ENCODE measurements at regions not wholly inside any gene's neighbourhood (a gene's known extent, or its start where the extent isn't known, plus 50 kb on each side); places are given as distances from the start of the nearest gene placed in this dataset.
"Not testable (repeated sequence)": the region's sequence is repeated elsewhere in the genome, so short reads cannot be mapped to it uniquely, and the experiment has no call there.

DNA sequence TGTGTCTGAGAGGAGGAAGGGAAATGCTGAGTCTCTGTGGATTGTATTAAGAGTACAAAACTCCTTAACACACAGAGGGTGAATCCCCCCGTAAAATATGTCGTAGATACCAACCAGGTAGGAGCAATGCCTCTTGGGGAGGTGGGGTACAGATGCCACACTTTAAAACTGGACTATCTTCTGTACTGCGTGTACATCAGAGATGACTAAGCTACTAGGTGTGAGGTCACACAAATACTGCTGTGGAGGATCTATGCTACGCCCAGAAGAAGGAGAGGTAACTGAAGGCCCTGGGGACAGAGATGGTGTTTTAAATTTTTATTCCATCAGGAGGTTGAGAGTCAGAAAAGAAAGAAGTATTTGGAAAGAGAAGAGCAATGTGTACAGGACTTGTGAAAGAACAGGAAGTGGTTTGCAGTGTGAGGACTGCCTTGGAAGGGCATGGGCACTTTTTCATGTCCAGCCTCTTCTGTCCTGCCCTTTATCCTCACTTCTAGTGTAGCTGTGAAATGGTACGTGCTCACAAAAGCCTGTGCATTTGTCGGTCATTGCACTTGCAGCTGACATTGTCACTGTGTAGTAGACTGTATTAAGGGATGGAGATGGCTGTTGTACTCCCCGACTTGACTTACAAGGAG is 287.8 kb upstream of the CHRM3 start:
- DNase-seq = no peak

DNA sequence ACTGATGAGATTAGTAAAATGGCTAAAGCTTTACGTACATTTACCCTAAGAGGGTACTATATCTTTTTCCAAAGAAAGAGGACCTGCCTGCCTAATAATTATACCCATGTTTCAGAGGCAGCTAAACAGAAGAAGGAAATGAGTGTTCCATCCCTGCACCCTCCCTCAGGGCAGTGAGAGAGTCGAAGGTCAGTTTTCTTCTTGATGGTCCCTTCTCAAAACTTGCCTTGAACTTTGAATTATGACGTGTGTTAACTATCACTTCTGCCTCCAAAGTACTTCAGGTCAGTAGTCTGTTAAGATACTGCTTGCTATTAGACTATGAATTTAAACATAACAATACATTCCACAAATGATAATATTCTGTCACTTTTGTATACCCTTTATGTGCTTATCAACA is 294.8 kb upstream of the CHRM3 start:
- no peak for DNase-seq

- DNase-seq = no peak
These were observed 301.8 kb upstream of the CHRM3 start for GRCh38 chr1:239084459-239085080.

DNA sequence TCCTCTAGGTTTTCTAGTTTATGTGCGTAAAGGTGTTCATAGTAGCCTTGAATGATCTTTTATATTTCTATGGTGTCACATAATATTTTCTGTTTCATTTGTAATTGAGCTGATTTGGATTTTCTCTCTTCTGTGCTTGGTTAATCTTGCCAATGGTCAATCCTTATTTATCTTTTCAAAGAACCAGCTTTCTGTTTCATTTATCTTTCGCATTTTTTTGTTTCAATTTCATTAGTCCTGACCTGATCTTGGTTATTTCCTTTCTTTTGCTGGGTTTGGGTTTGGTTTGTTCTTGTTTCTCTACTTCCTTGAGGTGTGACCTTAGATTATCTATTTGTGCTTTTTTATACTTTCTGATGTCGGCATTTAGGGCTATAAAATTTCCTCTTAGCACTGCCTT is 304.4 kb upstream of the CHRM3 start:
- DNase-seq = not testable (repeated sequence)

- DNase-seq = no peak
These were observed 318.9 kb upstream of the CHRM3 start for GRCh38 chr1:239067480-239067879.

GRCh38 chr1:239067058-239067457 is 319.3 kb upstream of the CHRM3 start:
- DNase-seq = no peak

GRCh38 chr1:239061770-239062169 is 324.6 kb upstream of the CHRM3 start:
- no peak for DNase-seq

DNA sequence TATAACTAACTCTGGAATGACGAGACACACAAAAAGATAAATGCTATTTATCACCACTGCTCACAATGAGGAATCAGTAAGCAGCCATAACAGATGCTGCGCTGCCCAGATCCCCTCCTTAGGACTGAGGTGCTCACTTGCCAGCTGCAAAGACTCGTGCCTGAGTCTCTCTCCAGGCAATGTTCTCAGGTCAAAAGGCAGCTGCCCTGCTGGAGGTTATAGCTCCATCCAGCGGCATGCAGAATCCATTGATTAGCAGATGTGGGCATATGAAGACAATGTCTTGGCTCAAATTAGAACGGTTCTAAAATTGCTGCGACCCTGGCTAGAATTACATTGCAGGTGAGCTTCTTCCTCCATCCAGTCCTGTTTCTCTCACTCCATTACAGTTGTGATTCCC is 328.2 kb upstream of the CHRM3 start:
- no peak for DNase-seq

GRCh38 chr1:239056940-239057339 is 329.4 kb upstream of the CHRM3 start:
- DNase-seq = no peak

DNA sequence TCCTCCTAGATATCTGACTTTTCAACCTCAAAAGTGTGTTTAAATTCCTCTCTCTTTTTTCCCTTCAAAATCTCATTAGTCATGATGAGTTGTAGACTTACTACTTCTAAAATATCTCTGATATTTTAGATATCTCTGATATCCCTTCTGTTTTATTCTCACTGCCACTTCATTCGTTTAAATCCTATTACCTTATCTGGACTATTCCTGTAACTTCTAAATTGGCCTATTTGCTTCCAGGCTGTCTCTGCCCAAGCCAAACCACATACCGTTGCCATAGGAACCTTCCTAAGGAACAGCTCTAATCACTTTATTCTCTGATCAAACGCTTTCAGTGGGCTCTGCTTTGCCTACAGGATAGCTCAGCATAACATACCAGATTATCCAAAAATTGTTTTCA is 333.1 kb upstream of the CHRM3 start:
- no peak for DNase-seq

DNA sequence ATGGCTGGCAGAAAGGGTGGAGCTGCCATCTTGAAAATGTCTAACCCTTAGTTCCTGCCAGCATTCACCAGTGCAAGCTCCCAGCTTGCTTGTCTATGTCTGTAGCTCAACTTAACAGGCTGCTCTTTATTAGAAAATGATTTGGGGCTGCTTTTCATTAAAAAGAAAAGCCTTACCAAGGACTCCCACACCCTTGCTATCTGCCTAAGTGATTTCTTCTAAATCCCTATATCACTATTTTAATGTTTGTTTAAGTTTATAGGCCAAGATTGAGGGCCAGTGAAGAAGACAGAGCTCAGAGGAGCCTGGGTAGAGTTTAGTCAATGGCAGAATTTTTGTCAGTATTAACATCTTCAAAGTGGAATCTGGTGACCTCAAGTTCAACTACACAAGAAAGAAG is 336.8 kb upstream of the CHRM3 start:
- DNase-seq = no peak

- no peak for DNase-seq
These were observed 341.5 kb upstream of the CHRM3 start for GRCh38 chr1:239044829-239045228.

DNA sequence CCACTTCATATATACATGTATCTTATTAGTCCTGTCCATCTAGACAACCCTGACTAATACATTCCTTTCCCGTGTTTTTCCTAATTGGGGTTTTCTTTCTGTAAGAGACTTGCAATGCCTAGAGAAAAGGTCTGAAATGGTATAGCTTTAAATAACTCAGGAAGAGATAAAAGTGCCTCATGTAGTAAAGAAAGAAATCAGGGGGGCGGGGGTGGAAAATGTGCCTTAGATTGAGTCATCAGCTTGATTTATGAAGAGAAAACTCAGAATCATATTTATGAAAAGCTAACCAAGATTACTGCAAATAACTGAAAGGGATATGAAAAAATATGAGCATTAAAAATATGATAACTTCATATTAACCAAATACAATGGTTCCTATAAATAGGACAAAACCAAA is 345.8 kb upstream of the CHRM3 start:
- DNase-seq = no peak

DNA sequence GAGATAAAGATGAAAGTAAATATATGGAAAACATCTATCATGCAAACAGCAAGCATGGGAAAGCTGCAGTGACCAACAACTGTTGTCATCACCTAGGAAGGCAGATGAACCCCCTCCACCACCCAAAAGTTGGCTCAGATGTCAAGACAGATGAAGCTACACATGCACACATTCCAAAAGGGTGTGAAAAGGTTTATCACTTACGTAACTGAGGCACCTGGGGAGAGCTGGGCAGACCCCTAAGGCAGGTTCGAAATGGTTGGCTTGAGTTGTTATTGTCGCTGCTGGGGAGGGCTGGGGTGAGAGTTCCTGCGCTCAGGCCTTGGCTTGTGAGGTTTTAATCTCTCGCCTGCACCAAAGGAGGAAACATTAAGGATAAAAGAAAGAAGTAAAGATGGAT is 355.1 kb upstream of the CHRM3 start:
- no peak for DNase-seq

- DNase-seq = no peak
These were observed 360.2 kb upstream of the CHRM3 start for GRCh38 chr1:239025997-239026694.

DNA sequence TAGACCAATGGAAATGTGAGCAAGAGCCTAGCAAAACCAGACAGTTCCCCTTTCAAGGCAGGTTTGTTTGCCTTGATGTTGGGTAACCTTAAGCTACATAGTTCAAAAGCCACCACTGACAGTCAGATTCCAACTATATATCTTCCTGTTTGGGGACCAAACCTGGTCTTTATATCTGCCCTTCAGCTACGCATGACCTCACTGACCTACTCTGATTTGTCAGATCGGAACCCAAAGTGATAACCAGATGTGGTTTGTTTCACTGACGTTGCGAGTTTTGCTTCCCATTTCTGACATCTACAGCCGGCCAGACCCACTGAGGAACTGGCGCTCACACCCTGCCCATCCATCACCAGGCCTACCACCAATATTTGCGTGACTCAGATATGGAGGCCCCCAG is 361.1 kb upstream of the CHRM3 start:
- no peak for DNase-seq

DNA sequence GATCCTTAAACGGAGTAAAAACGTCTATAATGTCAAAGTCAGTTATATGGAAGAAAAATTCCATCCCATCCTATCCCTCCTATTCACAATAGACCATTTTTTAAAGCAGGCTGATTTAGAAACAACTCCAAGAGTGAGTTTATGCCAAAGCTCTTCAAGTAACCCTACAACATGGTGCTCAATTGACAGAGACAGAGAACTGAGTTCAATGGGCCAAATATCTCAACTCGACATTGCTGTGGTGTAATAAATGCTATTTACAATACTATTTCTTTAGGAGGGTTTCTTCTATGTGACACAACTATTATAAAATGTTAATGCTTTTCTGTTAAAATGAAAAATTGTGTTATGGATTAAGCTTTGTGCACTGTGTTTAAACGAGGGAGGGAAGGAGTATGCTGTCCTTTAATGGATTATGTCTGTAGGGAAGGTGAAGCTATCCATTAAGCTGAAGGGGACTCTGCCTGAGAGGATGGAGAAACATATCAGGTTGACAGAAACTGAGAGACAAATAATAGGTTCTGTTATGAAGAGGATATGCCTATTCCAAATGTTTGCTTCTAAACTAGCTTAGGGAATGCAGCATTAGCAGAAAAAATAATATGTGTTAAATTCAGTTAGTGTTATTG is 362.5 kb upstream of the CHRM3 start:
- DNase-seq = no peak

GRCh38 chr1:239016337-239016736 is 370.0 kb upstream of the CHRM3 start:
- no peak for DNase-seq

- no peak for DNase-seq
These were observed 375.0 kb upstream of the CHRM3 start for GRCh38 chr1:239011382-239011781.

DNA sequence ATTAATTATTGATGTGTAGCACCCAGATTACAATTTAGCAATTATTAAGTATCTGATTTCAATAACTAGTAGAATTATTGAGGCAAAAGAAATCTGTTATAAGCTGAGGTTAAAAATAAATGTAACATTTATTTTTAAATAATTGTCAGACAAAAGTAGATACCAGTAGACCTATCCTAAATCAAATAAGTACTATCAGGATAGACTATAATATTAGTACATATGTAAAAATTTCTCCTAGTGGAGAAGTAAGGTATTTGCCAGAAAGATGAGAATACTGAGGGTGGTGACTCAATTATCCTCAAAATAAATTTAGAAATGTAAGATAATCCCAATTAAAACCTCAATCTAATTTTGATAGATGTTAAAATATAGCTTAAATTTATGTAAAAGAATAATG is 377.8 kb upstream of the CHRM3 start:
- DNase-seq = no peak

DNA sequence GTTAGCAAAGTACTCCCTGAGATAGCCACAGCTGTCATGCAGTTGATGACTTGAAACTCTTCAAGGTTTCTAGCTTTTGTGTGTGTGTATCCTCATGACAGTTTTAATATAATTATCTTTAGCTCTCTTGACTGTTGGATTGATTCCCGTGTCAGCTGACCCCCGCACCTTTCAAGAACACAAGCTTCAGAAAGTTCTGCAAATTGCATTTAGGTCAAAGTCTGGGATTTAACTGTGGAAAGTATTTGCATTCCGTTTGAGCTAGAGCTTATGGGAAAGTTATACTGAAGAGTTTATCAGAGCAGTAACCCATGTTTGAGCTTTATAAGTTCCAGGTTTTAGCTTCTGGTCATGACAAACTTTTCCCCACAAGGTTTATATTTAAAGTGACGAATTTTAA is 380.1 kb upstream of the CHRM3 start:
- no peak for DNase-seq

- DNase-seq = no peak
These were observed 386.4 kb upstream of the CHRM3 start for GRCh38 chr1:238999944-239000343.

GRCh38 chr1:238998577-238998976 is 387.8 kb upstream of the CHRM3 start:
- DNase-seq = no peak
